Suprapubic skin (tissue), 3 donors: ENCODE measurements at regions not wholly inside any gene's neighbourhood (a gene's known extent, or its start where the extent isn't known, plus 50 kb on each side); places are given as distances from the start of the nearest gene placed in this dataset.

Experiments
- CTCF ChIP-seq, 2 donors: fragments of 200-600 bp in 1 of 2; fragments of 450-650 bp in 1 of 2; sonication (generic) in 1 of 2; IDR thresholded peaks; one replicate each; pipeline ENCODE4 v1.5.1; 2016 to 2019; ENCODE audit warnings: antibody characterized with exemption in 2 of 2, mild to moderate bottlenecking in 1 of 2, moderate library complexity in 1 of 2
- EP300 ChIP-seq: sonication (generic); formaldehyde crosslinking; IDR thresholded peaks from one replicate; pipeline ENCODE4 v1.6.1; 2017; ENCODE audit warnings: antibody characterized with exemption
- POLR2A ChIP-seq, 2 donors: fragments of 450-650 bp; IDR thresholded peaks; one replicate each; pipeline ENCODE4 v1.6.1; 2017; ENCODE audit warnings: antibody characterized with exemption in 2 of 2, mild to moderate bottlenecking in 2 of 2, moderate library complexity in 2 of 2

GRCh38 chr6:4258733-4259132 is 123.4 kb upstream of the ECI2 start:
- TF ChIP-seq EP300, result no peak
- TF ChIP-seq CTCF (IDR thresholded peaks at IDR 0.05), result no peak
- TF ChIP-seq POLR2A (IDR thresholded peaks at IDR 0.05), result no peak
